ENCODE measurements at regions not wholly inside any gene's neighbourhood (a gene's known extent, or its start where the extent isn't known, plus 50 kb on each side); places are given as distances from the start of the nearest gene placed in this dataset.

DNA sequence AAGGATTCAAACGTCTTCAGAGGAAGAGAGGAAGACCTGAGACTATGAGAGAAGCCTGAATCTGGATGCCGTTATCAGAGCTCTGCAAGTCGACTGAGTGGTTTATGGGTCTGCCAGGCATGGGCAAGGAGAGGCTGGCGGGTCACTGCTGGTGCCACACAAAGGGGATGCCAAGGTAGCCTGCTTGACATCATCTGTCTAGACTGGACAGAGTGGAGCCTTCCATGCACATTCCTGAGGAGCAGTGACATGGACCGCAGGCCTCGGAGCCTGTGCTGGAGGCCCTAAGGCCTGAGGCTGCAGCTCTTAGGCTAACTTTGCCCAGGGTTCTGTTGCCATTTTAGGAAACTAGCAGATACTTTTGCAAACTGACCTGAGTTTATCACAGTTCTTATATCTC, 127.4 kb downstream of the WT1 start:
- TF ChIP-seq, protein P1, sequence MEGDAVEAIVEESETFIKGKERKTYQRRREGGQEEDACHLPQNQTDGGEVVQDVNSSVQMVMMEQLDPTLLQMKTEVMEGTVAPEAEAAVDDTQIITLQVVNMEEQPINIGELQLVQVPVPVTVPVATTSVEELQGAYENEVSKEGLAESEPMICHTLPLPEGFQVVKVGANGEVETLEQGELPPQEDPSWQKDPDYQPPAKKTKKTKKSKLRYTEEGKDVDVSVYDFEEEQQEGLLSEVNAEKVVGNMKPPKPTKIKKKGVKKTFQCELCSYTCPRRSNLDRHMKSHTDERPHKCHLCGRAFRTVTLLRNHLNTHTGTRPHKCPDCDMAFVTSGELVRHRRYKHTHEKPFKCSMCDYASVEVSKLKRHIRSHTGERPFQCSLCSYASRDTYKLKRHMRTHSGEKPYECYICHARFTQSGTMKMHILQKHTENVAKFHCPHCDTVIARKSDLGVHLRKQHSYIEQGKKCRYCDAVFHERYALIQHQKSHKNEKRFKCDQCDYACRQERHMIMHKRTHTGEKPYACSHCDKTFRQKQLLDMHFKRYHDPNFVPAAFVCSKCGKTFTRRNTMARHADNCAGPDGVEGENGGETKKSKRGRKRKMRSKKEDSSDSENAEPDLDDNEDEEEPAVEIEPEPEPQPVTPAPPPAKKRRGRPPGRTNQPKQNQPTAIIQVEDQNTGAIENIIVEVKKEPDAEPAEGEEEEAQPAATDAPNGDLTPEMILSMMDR (conservative IDR thresholded peaks at IDR 0.05; ENCODE audit: low read depth, low read length): no peak
- TF ChIP-seq EZH2 (IDR thresholded peaks at IDR 0.05; ENCODE audit: borderline replicate concordance, low read depth, low read length, poor library complexity, severe bottlenecking): no peak
